Lower leg skin (tissue), 4 donors: ENCODE measurements at regions not wholly inside any gene's neighbourhood (a gene's known extent, or its start where the extent isn't known, plus 50 kb on each side); places are given as distances from the start of the nearest gene placed in this dataset.

Experiments used
- DNase-seq, 2 donors: peaks; one replicate each; pipeline ENCODE4 v3.0.0-alpha.2; 2019; ENCODE audit warnings: low spot score in 2 of 2
- H3K4me3 ChIP-seq: fragments of 200-600 bp; sonication (generic); 2 replicates; pipeline ENCODE4 v1.5.1; 2017; ENCODE audit warnings: mild to moderate bottlenecking, low read depth; ENCODE audit not compliant: poor library complexity, severe bottlenecking
- POLR2A ChIP-seq, 2 donors: fragments of 450-650 bp; IDR thresholded peaks; one replicate each; pipeline ENCODE4 v1.6.1; 2016 to 2017; ENCODE audit warnings: antibody characterized with exemption in 2 of 2, mild to moderate bottlenecking in 1 of 2, moderate library complexity in 1 of 2
- WGBS, 2 donors: methylation state at CpG; one replicate each; pipeline ENCODE4 v1.1.5; 2018; 5-methylcytosine and 5-hydroxymethylcytosine counted together
- intact Hi-C: fragments of 100-400 bp; cut with DNase I; formaldehyde crosslinking; loops from one replicate; pipeline ENCODE4 v1.15.0; 2023; ENCODE audit warnings: low total_unique reads
- TF ChIP-seq, protein P1 (sequence below), 3 donors: fragments of 450-650 bp; IDR thresholded peaks; one replicate each; pipeline ENCODE4 v1.5.1; 2016; ENCODE audit warnings: antibody characterized with exemption in 3 of 3, mild to moderate bottlenecking in 3 of 3, moderate library complexity in 2 of 3

GRCh38 chr10:4282496-4282895, 497.5 kb upstream of the KLF6 start:
- peak in 1 of 2 donors; percentile 72 for DNase-seq
- TF ChIP-seq, protein P1, sequence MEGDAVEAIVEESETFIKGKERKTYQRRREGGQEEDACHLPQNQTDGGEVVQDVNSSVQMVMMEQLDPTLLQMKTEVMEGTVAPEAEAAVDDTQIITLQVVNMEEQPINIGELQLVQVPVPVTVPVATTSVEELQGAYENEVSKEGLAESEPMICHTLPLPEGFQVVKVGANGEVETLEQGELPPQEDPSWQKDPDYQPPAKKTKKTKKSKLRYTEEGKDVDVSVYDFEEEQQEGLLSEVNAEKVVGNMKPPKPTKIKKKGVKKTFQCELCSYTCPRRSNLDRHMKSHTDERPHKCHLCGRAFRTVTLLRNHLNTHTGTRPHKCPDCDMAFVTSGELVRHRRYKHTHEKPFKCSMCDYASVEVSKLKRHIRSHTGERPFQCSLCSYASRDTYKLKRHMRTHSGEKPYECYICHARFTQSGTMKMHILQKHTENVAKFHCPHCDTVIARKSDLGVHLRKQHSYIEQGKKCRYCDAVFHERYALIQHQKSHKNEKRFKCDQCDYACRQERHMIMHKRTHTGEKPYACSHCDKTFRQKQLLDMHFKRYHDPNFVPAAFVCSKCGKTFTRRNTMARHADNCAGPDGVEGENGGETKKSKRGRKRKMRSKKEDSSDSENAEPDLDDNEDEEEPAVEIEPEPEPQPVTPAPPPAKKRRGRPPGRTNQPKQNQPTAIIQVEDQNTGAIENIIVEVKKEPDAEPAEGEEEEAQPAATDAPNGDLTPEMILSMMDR (IDR thresholded peaks at IDR 0.05), result no peak
- TF ChIP-seq POLR2A (IDR thresholded peaks at IDR 0.05), result no peak
- H3K4me3 ChIP-seq, result no peak overlapping the region
- WGBS, 2 donors, result 97 to 98% methylated on average over 4 of the region's 4 CpGs
- intact Hi-C loops, result no loop called here

DNA sequence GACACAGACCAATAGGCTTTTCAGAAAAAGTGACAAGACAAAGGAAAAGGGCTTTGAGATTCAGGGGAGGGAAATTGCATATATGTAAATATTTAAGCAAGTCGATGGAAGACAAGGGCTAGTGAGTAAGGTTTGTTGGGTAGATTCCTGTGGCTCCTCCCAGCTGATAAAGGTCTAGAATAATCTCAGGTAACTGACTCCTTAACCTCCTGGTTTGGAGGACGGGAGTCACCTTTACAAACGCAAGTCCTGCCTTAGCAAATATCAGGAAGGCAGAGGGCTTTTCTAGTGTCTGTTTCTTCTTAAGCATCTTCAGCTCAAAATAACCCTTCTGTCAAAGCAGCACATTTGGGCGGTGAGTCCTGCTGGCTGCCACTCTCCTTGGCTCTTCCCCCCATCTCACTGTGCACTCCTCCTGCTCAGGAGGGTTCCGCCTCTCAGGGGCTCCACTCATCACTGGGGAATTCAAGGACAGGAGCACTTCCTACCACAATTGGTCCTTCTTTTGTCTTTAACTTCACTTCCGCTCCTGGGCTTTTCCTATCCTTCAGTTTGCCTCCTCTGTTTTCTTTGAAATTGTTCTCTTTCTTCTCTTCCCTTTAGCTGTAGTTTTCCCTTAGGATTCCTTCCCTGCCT, 496.3 kb upstream of the KLF6 start:
- intact Hi-C loops, result no loop called here
- DNase-seq, result peak in 1 of 2 donors; percentile 48
- no peak for TF ChIP-seq POLR2A (IDR thresholded peaks at IDR 0.05)
- TF ChIP-seq, protein P1 (IDR thresholded peaks at IDR 0.05), result no peak
- H3K4me3 ChIP-seq, result no peak overlapping the region
- WGBS, 2 donors, result 86 to 89% methylated on average over 6 of the region's 6 CpGs

- TF ChIP-seq, protein P1 (IDR thresholded peaks at IDR 0.05), result no peak
- TF ChIP-seq POLR2A (IDR thresholded peaks at IDR 0.05), result no peak
- intact Hi-C loops, result no loop called here
- peak in 1 of 2 donors; percentile 69 for DNase-seq
- 65 to 68% methylated on average over 7 of the region's 7 CpGs for WGBS, 2 donors
- no peak overlapping the region for H3K4me3 ChIP-seq
These were observed 495.6 kb upstream of the KLF6 start for GRCh38 chr10:4280461-4281189.

GRCh38 chr10:4279655-4280054, 494.6 kb upstream of the KLF6 start:
- DNase-seq, result no peak
- WGBS, 2 donors, result 39 to 53% methylated on average over 1 of the region's 1 CpG
- intact Hi-C loops, result no loop called here
- no peak overlapping the region for H3K4me3 ChIP-seq
- TF ChIP-seq POLR2A (IDR thresholded peaks at IDR 0.05), result no peak
- TF ChIP-seq, protein P1 (IDR thresholded peaks at IDR 0.05), result no peak

GRCh38 chr10:4278186-4278585, 493.2 kb upstream of the KLF6 start:
- intact Hi-C loops, result no loop called here
- TF ChIP-seq, protein P1 (IDR thresholded peaks at IDR 0.05), result no peak
- no peak for TF ChIP-seq POLR2A (IDR thresholded peaks at IDR 0.05)
- no peak for DNase-seq
- no peak overlapping the region for H3K4me3 ChIP-seq
- WGBS, 2 donors, result 90 to 96% methylated on average over 4 of the region's 4 CpGs
